HEK293 (cell line): ENCODE measurements at regions not wholly inside any gene's neighbourhood (a gene's known extent, or its start where the extent isn't known, plus 50 kb on each side); places are given as distances from the start of the nearest gene placed in this dataset.

Experiments
- CTCF ChIA-PET: fragments of 350-600 bp; formaldehyde crosslinking; extraction: SDS; loops from one replicate; lab custom pipeline; 2021; ENCODE audit warnings: antibody characterized with exemption; lab: Yijun Ruan, JAX
- POLR2A ChIA-PET: fragments of 300-600 bp; formaldehyde crosslinking; extraction: SDS; loops from one replicate; lab custom pipeline; 2020; ENCODE audit warnings: antibody characterized with exemption, inconsistent platforms; lab: Yijun Ruan, JAX
- H3K27ac ChIP-seq: fragments of 200-500 bp; sonication (Bioruptor generic); 2 replicates; pipeline ENCODE4 v1.5.1; 2014; ENCODE audit warnings: low read depth, low read length, control low read depth, inconsistent platforms; ENCODE audit errors: extremely low read depth
- H3K36me3 ChIP-seq, 2 experiments: fragments of 200-500 bp in 1 of 2; sonication (Bioruptor generic) in 1 of 2; 1 replicate in 1 of 2; 2 replicates in 1 of 2; pipeline ENCODE4 v1.5.1; 2014 to 2017; ENCODE audit warnings: inconsistent platforms in 2 of 2, low read length in 2 of 2; ENCODE audit not compliant: control insufficient read depth in 2 of 2, insufficient read depth in 1 of 2
- H3K4me1 ChIP-seq: fragments of 200-500 bp; sonication (Bioruptor generic); 2 replicates; pipeline ENCODE4 v1.5.1; 2014; ENCODE audit warnings: mild to moderate bottlenecking, low read length, inconsistent platforms; ENCODE audit not compliant: control insufficient read depth, insufficient read depth
- H3K4me3 ChIP-seq: 2 replicates; pipeline ENCODE4 v1.5.1; 2011; ENCODE audit warnings: low read depth, mild to moderate bottlenecking, control low read depth, low read length, moderate library complexity
- H3K9me3 ChIP-seq: fragments of 200-500 bp; sonication (Bioruptor generic); 2 replicates; pipeline ENCODE4 v1.5.1; 2014; ENCODE audit warnings: low read depth, low read length, inconsistent platforms; ENCODE audit not compliant: control insufficient read depth, insufficient read depth
- KLF16 ChIP-seq: fragments of 450-650 bp; formaldehyde crosslinking; IDR thresholded peaks from 2 replicates; pipeline ENCODE4 v1.5.1; 2017; ENCODE audit warnings: missing biosample characterization, missing genetic modification characterization
- SALL2 ChIP-seq: fragments of 450-650 bp; formaldehyde crosslinking; IDR thresholded peaks from 2 replicates; pipeline ENCODE4 v1.5.0; 2017; ENCODE audit warnings: missing biosample characterization, mild to moderate bottlenecking, missing genetic modification characterization, borderline replicate concordance
- SCRT1 ChIP-seq: fragments of 450-650 bp; formaldehyde crosslinking; IDR thresholded peaks from 2 replicates; pipeline ENCODE4 v1.5.1; 2016; ENCODE audit warnings: missing biosample characterization, missing genetic modification characterization, borderline replicate concordance
- TRIM28 ChIP-seq: IDR thresholded peaks from 2 replicates; pipeline ENCODE4 v1.6.1; 2011; ENCODE audit warnings: low read length, control low read depth, borderline replicate concordance
- TSHZ1 ChIP-seq: fragments of 450-650 bp; formaldehyde crosslinking; IDR thresholded peaks from 2 replicates; pipeline ENCODE4 v1.5.1; 2016; ENCODE audit warnings: missing biosample characterization, missing genetic modification characterization, borderline replicate concordance
- ZBTB7A ChIP-seq: fragments of 450-650 bp; formaldehyde crosslinking; IDR thresholded peaks from 2 replicates; pipeline ENCODE4 v1.5.1; 2016; ENCODE audit warnings: low read depth, missing biosample characterization, missing genetic modification characterization
- ZFP3 ChIP-seq: fragments of 450-650 bp; formaldehyde crosslinking; IDR thresholded peaks from 2 replicates; pipeline ENCODE4 v1.5.1; 2016; ENCODE audit warnings: low read depth, missing biosample characterization, missing genetic modification characterization
- ZFP37 ChIP-seq: fragments of 450-650 bp; formaldehyde crosslinking; IDR thresholded peaks from 2 replicates; pipeline ENCODE4 v1.5.1; 2016; ENCODE audit warnings: missing biosample characterization, missing genetic modification characterization
- ZNF157 ChIP-seq: fragments of 450-650 bp; formaldehyde crosslinking; IDR thresholded peaks from 2 replicates; pipeline ENCODE4 v1.5.1; 2016; ENCODE audit warnings: missing biosample characterization, missing genetic modification characterization
- ZNF214 ChIP-seq: fragments of 450-650 bp; formaldehyde crosslinking; IDR thresholded peaks from 2 replicates; pipeline ENCODE4 v1.5.1; 2017; ENCODE audit warnings: missing biosample characterization, mild to moderate bottlenecking, missing genetic modification characterization, borderline replicate concordance
- ZNF221 ChIP-seq: fragments of 450-650 bp; formaldehyde crosslinking; IDR thresholded peaks from 2 replicates; pipeline ENCODE4 v1.5.1; 2017; ENCODE audit warnings: missing biosample characterization, missing genetic modification characterization, borderline replicate concordance
- ZNF354C ChIP-seq: fragments of 450-650 bp; formaldehyde crosslinking; IDR thresholded peaks from 2 replicates; pipeline ENCODE4 v1.5.1; 2016; ENCODE audit warnings: missing biosample characterization, missing genetic modification characterization, low read depth, borderline replicate concordance
- ZNF426 ChIP-seq: fragments of 450-650 bp; formaldehyde crosslinking; IDR thresholded peaks from 2 replicates; pipeline ENCODE4 v1.5.1; 2017; ENCODE audit warnings: missing biosample characterization, missing genetic modification characterization, mild to moderate bottlenecking, inconsistent platforms, moderate library complexity
- ZNF501 ChIP-seq: fragments of 450-650 bp; formaldehyde crosslinking; IDR thresholded peaks from 2 replicates; pipeline ENCODE4 v1.5.1; 2016; ENCODE audit warnings: missing biosample characterization, missing genetic modification characterization
- ZNF510 ChIP-seq: fragments of 450-650 bp; formaldehyde crosslinking; IDR thresholded peaks from 2 replicates; pipeline ENCODE4 v1.5.1; 2018; ENCODE audit warnings: mild to moderate bottlenecking, missing genetic modification characterization, missing biosample characterization; ENCODE audit not compliant: insufficient replicate concordance
- ZNF514 ChIP-seq: fragments of 450-650 bp; formaldehyde crosslinking; IDR thresholded peaks from 2 replicates; pipeline ENCODE4 v1.5.1; 2016; ENCODE audit warnings: missing biosample characterization, missing genetic modification characterization
- ZNF529 ChIP-seq: fragments of 450-650 bp; formaldehyde crosslinking; IDR thresholded peaks from 2 replicates; pipeline ENCODE4 v1.5.1; 2017; ENCODE audit warnings: missing genetic modification characterization, missing biosample characterization; ENCODE audit not compliant: insufficient replicate concordance
- ZNF555 ChIP-seq: fragments of 450-650 bp; formaldehyde crosslinking; conservative IDR thresholded peaks from 2 replicates; pipeline ENCODE4 v1.5.1; 2017; ENCODE audit warnings: missing biosample characterization, mild to moderate bottlenecking, missing genetic modification characterization, inconsistent platforms
- ZNF585B ChIP-seq: fragments of 450-650 bp; formaldehyde crosslinking; IDR thresholded peaks from 2 replicates; pipeline ENCODE4 v1.5.1; 2016; ENCODE audit warnings: missing biosample characterization, missing genetic modification characterization
- ZNF610 ChIP-seq: fragments of 450-650 bp; formaldehyde crosslinking; IDR thresholded peaks from 2 replicates; pipeline ENCODE4 v1.5.1; 2016; ENCODE audit warnings: missing biosample characterization, missing genetic modification characterization, borderline replicate concordance
- ZNF621 ChIP-seq: fragments of 450-650 bp; formaldehyde crosslinking; IDR thresholded peaks from 2 replicates; pipeline ENCODE4 v1.5.1; 2017; ENCODE audit warnings: missing biosample characterization, missing genetic modification characterization
- ZNF660 ChIP-seq: fragments of 450-650 bp; IDR thresholded peaks from 2 replicates; pipeline ENCODE4 v1.5.1; 2018; ENCODE audit warnings: missing biosample characterization, mild to moderate bottlenecking, missing genetic modification characterization
- ZSCAN30 ChIP-seq: fragments of 450-650 bp; IDR thresholded peaks from 2 replicates; pipeline ENCODE4 v1.5.1; 2018; ENCODE audit warnings: missing biosample characterization, mild to moderate bottlenecking, missing genetic modification characterization, moderate library complexity
- ZXDB ChIP-seq: fragments of 450-650 bp; formaldehyde crosslinking; IDR thresholded peaks from 2 replicates; pipeline ENCODE4 v1.5.1; 2016; ENCODE audit warnings: missing biosample characterization, missing genetic modification characterization
- TF ChIP-seq, protein P1 (sequence below): fragments of 450-650 bp; formaldehyde crosslinking; IDR thresholded peaks from 2 replicates; pipeline ENCODE4 v1.5.1; 2016; ENCODE audit warnings: missing biosample characterization, missing genetic modification characterization
- TF ChIP-seq, protein P2 (sequence below): fragments of 450-650 bp; formaldehyde crosslinking; conservative IDR thresholded peaks from 2 replicates; pipeline ENCODE4 v1.5.1; 2016; ENCODE audit warnings: low read depth, missing biosample characterization, missing genetic modification characterization

DNA sequence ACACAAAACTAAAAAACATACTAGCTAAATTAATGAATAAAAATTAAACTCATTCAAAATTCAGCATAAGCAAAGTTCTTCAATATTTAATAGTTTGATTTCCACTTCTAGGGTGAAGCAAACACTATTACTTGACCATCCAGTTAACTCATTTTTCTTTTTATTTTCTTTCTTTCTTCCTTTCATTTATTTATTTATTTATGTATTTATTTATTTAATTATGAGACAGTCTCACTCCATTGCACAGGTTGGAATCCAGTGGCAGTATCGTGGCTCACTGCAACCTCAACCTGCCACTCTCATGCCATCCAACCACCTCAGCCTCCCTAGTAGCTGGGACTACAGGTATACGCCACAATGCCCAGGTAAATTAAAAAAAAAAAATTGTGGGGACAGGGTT is 2069.5 kb downstream of the NCAM2 start (continued):
- TF ChIP-seq ZSCAN30 (tag by site-specific recombination) (no peak), ZNF529 (no peak), ZNF214 (tag by site-specific recombination) (no peak), ZFP37 (tag by site-specific recombination) (no peak), ZNF221 (tag by site-specific recombination) (no peak), ZNF555 (tag by site-specific recombination) (peak; percentile 17; the same call in 1 of the 2 replicates), ZNF426 (peak; percentile 19), ZFP3 (tag by site-specific recombination) (no peak), SCRT1 (tag by site-specific recombination) (no peak), ZNF354C (0 out of 2 replicates have a peak, but pooled peaks have one; percentile 52), ZNF660 (tag by site-specific recombination) (no peak)
- TF ChIP-seq, all 188 proteins: peak for 13

DNA sequence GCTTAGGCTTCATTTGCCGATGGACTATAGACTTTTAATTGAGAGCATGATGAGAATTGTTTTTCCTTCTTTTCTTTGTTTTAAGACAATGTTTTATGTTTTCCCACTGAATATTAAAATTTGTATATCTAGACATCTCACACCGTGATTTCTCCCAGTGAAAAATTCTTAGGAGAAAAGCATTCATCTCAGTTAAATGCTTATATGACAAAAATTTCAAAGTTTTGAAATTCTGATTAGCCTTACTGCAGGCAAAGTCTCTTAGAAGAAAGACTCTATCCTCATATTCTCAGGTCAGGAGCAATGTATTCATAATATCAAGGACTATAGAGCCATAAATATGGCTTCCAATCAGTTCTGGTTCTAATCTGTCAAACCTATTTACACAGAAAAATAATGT is 2085.0 kb downstream of the NCAM2 start:
- Histone ChIP-seq H3K27ac (no peak overlapping the region), H3K4me1 (no peaks in the 10 kb centered on the region), H3K4me3 (no peak overlapping the region), H3K9me3 (peaks cover 2% of the 10 kb centered on the region; the same call in 1 of the 2 replicates), H3K36me3 (no peaks in the 10 kb centered on the region)
- POLR2A ChIA-PET = no interaction called here
- CTCF ChIA-PET = no interaction called here
- TF ChIP-seq TSHZ1 (tag by site-specific recombination) (no peak), ZXDB (tag by site-specific recombination) (no peak), SALL2 (tag by site-specific recombination) (no peak), ZNF501 (tag by site-specific recombination) (no peak), ZNF610 (tag by site-specific recombination) (no peak), ZNF514 (no peak), ZNF585B (tag by site-specific recombination) (no peak), TRIM28 (no peak)

DNA sequence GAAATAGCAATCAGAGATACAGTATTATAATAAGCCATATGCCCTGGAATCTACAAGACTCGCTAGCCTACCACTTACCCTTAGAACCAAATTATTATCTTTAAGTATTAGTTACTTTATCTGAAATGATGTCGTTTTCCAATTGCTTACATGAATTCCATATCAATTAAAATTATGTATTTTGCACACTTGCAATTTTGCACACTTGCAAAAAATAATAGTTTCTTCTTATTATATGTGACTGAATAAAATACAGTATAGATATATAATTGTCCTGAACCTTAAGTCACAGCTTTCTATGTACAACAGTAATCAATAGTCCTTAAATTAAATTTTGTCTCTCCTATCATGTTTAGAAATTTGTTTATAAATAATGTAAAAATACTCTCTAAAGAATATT is 2095.1 kb downstream of the NCAM2 start:
- H3K27ac ChIP-seq = no peak overlapping the region
- H3K9me3 ChIP-seq = no peaks in the 10 kb centered on the region
- H3K4me3 ChIP-seq = no peak overlapping the region
- CTCF ChIA-PET = interaction anchor here (0.7 kb wide), 1 partner anchor 520 kb away, joined by 3 read pairs; no protein-coding TSS in a partner anchor
- H3K36me3 ChIP-seq = no peaks in the 10 kb centered on the region
- POLR2A ChIA-PET = no interaction called here
- no peaks in the 10 kb centered on the region for H3K4me1 ChIP-seq
- TF ChIP-seq, protein P1, sequence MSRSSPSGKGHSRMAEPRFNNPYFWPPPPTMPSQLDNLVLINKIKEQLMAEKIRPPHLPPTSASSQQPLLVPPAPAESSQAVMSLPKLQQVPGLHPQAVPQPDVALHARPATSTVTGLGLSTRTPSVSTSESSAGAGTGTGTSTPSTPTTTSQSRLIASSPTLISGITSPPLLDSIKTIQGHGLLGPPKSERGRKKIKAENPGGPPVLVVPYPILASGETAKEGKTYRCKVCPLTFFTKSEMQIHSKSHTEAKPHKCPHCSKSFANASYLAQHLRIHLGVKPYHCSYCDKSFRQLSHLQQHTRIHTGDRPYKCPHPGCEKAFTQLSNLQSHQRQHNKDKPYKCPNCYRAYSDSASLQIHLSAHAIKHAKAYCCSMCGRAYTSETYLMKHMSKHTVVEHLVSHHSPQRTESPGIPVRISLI (tag by site-specific recombination) = no peak
- TF ChIP-seq, protein P2, sequence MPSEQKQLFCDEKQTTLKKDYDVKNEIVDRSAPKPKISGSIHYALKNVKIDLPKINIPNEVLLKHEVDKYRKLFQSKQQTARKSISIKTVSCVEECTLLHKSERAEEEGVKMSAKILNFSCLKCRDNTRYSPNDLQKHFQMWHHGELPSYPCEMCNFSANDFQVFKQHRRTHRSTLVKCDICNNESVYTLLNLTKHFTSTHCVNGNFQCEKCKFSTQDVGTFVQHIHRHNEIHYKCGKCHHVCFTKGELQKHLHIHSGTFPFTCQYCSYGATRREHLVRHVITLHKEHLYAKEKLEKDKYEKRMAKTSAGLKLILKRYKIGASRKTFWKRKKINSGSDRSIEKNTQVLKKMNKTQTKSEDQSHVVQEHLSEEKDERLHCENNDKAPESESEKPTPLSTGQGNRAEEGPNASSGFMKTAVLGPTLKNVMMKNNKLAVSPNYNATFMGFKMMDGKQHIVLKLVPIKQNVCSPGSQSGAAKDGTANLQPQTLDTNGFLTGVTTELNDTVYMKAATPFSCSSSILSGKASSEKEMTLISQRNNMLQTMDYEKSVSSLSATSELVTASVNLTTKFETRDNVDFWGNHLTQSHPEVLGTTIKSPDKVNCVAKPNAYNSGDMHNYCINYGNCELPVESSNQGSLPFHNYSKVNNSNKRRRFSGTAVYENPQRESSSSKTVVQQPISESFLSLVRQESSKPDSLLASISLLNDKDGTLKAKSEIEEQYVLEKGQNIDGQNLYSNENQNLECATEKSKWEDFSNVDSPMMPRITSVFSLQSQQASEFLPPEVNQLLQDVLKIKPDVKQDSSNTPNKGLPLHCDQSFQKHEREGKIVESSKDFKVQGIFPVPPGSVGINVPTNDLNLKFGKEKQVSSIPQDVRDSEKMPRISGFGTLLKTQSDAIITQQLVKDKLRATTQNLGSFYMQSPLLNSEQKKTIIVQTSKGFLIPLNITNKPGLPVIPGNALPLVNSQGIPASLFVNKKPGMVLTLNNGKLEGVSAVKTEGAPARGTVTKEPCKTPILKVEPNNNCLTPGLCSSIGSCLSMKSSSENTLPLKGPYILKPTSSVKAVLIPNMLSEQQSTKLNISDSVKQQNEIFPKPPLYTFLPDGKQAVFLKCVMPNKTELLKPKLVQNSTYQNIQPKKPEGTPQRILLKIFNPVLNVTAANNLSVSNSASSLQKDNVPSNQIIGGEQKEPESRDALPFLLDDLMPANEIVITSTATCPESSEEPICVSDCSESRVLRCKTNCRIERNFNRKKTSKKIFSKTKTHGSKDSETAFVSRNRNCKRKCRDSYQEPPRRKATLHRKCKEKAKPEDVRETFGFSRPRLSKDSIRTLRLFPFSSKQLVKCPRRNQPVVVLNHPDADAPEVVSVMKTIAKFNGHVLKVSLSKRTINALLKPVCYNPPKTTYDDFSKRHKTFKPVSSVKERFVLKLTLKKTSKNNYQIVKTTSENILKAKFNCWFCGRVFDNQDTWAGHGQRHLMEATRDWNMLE (tag by site-specific recombination) = no peak
- TF ChIP-seq KLF16 (tag by site-specific recombination) (no peak), ZNF157 (no peak), TRIM28 (no peak), ZNF621 (tag by site-specific recombination) (no peak), ZNF510 (no peak), ZBTB7A (tag by site-specific recombination) (no peak)
